ENCODE measurements at regions not wholly inside any gene's neighbourhood (a gene's known extent, or its start where the extent isn't known, plus 50 kb on each side); places are given as distances from the start of the nearest gene placed in this dataset.

DNA sequence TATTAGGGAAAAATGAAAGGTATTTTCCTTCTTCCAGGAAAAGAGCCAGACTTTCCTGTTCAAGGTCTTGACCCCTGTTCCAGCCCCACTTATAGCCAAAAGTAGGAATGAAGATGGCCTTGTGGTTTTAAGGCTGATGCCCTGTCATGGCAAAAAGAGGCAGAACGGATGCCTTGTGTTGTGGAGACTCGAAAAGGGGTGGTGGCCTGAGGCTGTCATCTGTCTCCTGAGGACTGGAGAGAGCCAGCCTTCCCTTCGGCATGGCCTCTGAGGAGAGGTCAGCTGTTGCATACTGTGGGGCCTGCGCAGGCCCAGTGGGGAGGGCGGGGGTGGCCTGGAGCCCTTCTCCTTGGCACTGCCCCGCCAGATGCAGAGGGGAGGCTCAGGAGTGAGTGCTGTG lies 166.0 kb upstream of the EEPD1 start:
- TF ChIP-seq, protein P1, sequence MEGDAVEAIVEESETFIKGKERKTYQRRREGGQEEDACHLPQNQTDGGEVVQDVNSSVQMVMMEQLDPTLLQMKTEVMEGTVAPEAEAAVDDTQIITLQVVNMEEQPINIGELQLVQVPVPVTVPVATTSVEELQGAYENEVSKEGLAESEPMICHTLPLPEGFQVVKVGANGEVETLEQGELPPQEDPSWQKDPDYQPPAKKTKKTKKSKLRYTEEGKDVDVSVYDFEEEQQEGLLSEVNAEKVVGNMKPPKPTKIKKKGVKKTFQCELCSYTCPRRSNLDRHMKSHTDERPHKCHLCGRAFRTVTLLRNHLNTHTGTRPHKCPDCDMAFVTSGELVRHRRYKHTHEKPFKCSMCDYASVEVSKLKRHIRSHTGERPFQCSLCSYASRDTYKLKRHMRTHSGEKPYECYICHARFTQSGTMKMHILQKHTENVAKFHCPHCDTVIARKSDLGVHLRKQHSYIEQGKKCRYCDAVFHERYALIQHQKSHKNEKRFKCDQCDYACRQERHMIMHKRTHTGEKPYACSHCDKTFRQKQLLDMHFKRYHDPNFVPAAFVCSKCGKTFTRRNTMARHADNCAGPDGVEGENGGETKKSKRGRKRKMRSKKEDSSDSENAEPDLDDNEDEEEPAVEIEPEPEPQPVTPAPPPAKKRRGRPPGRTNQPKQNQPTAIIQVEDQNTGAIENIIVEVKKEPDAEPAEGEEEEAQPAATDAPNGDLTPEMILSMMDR (IDR thresholded peaks at IDR 0.05; ENCODE audit: low read depth, low read length, missing control alignments), result no peak
- in situ Hi-C loops (cut with HindIII; ENCODE audit: low sequenced_read_pairs), result no loop called here
- DNase-seq (ENCODE audit: low read depth), result no peak
- no peak overlapping the region for H3K4me3 ChIP-seq (ENCODE audit: low read depth, low read length)

DNA sequence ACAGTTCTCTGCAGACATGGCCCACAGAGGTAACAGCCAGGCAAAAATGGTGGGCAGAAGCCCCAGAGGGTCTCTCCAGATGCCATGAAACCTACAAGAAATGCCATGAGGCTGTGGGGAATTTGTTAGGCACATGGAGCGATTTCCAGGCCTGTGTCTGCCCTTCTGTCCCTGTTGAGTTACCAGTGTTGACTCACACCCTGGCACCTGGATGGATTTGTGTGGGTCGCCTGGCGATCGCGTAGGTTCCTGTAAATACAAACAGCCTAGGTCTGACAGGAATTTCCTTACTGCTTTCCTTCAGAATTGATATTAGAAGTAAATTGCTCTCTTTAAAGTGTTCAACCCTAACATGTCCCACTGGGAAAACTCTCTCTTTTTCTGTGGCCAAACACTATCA lies 164.9 kb upstream of the EEPD1 start:
- in situ Hi-C loops (cut with HindIII; ENCODE audit: low sequenced_read_pairs), result no loop called here
- no peak overlapping the region for H3K4me3 ChIP-seq (ENCODE audit: low read depth, low read length)
- TF ChIP-seq, protein P1 (IDR thresholded peaks at IDR 0.05; ENCODE audit: low read depth, low read length, missing control alignments), result no peak
- no peak for DNase-seq (ENCODE audit: low read depth)

DNA sequence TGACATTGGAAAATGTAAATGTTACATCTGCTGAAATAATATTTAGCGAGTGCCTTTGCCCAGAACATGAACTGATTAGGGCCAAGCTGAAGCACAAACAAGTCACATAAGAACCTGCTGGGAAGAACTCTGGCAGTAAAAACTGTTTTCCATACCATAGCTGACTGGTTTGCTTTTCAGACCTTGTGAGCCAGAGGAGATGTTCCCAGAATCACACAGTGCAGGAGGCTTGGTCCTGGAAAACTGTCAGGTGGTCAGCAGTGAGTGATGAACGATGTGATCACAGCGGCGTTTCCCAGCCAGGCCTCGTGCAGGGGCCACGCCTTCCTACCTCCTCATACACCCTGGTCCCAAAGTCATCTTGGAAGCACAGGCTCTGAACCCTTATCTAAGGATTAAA lies 164.2 kb upstream of the EEPD1 start:
- no peak for DNase-seq (ENCODE audit: low read depth)
- TF ChIP-seq, protein P1 (IDR thresholded peaks at IDR 0.05; ENCODE audit: low read depth, low read length, missing control alignments), result no peak
- in situ Hi-C loops (cut with HindIII; ENCODE audit: low sequenced_read_pairs), result no loop called here
- no peak overlapping the region for H3K4me3 ChIP-seq (ENCODE audit: low read depth, low read length)

DNA sequence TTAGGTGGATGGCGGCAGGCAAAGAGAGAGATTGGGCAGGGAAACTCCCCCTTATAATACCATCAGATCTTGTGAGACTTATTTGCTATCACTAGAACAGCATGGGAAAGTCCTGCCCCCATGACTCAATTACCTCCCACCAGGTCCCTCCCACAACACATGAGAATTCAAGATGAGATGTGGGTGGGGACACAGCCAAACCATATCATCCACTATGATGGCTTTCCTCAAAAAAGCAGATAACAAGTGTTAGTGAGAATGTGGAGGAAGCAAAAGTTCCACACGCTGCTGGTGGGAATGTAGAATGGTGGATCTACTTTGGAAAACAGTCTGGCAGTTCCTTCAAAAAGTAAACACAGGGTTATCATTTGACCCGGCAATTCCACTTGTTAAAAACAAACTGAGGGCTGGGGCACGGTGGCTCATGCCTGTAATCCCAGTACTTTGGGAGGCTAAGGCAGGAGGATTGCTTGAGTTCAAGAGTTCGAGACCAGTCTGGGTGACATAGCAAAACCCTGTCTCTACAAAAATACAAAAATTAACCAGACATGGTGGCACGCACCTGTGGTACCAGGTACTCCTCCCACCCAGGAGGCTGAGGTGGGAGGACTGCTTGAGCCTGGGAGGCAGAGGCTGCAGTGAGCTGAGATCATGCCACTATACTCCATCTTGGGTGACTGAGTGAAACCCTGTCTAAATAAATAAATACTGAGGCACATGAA lies 161.4 kb upstream of the EEPD1 start:
- no peak for DNase-seq (ENCODE audit: low read depth)
- TF ChIP-seq, protein P1 (IDR thresholded peaks at IDR 0.05; ENCODE audit: low read depth, low read length, missing control alignments), result no peak
- H3K4me3 ChIP-seq (ENCODE audit: low read depth, low read length), result no peak overlapping the region
- in situ Hi-C loops (cut with HindIII; ENCODE audit: low sequenced_read_pairs), result no loop called here

DNA sequence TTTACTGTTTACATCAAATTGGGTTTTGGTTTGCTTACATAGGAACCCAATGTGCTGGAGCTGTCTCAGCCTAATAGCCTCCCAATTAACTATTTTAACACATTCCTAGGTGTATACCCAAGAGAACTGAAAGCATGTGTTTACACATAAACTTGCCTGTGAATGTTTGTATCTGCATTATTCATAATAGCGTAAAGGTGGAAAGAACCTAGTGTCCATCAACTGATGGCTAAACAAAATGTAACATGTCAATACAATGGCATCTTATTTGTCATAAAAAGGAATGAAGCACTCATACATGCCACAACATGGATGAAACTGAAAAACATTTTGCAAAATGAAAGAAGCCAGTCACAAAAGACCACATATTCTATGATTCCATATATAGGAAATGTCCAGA lies 160.6 kb upstream of the EEPD1 start:
- in situ Hi-C loops (cut with HindIII; ENCODE audit: low sequenced_read_pairs), result no loop called here
- H3K4me3 ChIP-seq (ENCODE audit: low read depth, low read length), result no peak overlapping the region
- TF ChIP-seq, protein P1 (IDR thresholded peaks at IDR 0.05; ENCODE audit: low read depth, low read length, missing control alignments), result no peak
- no peak for DNase-seq (ENCODE audit: low read depth)

DNA sequence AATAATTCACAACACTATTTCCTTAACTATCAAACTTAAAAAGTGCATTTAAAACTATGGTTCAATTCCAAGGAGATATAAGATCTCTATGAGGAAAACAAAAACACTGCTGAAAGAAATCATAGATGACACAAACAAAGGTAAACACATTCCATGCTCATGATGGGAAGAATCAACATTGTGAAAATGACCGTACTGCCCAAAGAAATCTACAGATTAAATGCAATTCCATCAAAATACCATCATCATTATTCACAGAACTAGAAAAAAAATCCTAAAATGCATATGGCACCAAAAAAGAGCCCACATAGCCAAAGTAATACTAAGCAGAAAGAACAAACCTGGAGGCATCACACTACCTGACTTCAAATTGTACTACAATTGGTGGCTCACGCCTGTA lies 159.9 kb upstream of the EEPD1 start:
- no peak for DNase-seq (ENCODE audit: low read depth)
- H3K4me3 ChIP-seq (ENCODE audit: low read depth, low read length), result no peak overlapping the region
- in situ Hi-C loops (cut with HindIII; ENCODE audit: low sequenced_read_pairs), result no loop called here
- TF ChIP-seq, protein P1 (IDR thresholded peaks at IDR 0.05; ENCODE audit: low read depth, low read length, missing control alignments), result no peak
